ENCODE measurements at regions not wholly inside any gene's neighbourhood (a gene's known extent, or its start where the extent isn't known, plus 50 kb on each side); places are given as distances from the start of the nearest gene placed in this dataset.

DNA sequence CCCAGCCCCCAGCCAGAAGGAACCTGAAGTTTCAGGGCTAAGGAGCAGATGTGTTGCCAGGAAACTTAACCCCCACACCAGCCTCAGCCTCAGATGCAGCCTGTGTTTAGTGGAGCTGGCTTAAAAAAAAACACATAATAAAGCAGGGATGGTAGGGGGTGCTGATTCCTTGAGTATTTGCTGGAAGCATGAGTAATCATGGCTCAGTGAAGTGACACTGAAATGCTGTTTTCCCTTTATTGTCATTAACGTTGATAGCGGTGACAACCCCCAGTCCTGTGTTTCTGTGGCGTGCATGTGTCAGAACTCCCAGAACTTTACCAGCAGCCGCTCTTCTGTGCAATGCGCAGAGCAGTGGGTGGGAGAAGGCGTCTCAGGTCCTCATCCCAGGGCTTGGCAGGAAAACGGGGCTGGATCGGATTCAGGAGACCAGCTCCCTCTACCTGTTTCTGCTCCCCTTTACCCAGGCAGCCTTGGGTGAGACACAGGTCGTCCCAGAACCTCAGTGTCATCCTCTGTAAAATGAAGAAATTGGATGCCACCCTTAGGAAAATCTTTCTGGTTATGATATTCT lies 1282.1 kb downstream of the TBC1D22A start:
- TF ChIP-seq POLR2A (IDR thresholded peaks at IDR 0.05) = no peak
- TF ChIP-seq, protein P1, sequence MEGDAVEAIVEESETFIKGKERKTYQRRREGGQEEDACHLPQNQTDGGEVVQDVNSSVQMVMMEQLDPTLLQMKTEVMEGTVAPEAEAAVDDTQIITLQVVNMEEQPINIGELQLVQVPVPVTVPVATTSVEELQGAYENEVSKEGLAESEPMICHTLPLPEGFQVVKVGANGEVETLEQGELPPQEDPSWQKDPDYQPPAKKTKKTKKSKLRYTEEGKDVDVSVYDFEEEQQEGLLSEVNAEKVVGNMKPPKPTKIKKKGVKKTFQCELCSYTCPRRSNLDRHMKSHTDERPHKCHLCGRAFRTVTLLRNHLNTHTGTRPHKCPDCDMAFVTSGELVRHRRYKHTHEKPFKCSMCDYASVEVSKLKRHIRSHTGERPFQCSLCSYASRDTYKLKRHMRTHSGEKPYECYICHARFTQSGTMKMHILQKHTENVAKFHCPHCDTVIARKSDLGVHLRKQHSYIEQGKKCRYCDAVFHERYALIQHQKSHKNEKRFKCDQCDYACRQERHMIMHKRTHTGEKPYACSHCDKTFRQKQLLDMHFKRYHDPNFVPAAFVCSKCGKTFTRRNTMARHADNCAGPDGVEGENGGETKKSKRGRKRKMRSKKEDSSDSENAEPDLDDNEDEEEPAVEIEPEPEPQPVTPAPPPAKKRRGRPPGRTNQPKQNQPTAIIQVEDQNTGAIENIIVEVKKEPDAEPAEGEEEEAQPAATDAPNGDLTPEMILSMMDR (IDR thresholded peaks at IDR 0.05) = no peak

All from tibial nerve (tissue), 3 donors.